ENCODE measurements at regions not wholly inside any gene's neighbourhood (a gene's known extent, or its start where the extent isn't known, plus 50 kb on each side); places are given as distances from the start of the nearest gene placed in this dataset.

DNA sequence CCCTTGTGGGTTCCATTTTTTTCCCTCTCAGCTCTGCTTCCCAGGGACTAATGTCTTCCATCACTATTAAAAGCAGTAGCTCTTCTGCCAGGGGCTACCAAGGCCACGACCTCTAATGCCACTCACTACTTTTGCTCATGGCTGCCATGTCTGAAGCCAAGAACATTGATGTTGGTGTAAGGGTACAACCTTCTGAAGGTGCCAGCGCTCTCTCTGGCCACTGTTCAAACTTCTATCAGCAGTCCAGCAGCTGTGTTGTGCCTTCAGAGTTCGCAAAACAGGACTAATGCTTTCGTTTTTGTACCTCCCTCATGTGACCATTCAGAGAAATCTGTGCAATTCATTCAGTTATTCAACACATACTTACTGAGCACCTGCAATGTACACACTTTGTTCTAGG, 121.5 kb upstream of the ENPEP start:
- H3K27ac Mint-ChIP-seq (ENCODE audit: low read depth, unreplicated experiment), result no peak overlapping the region
- no peaks in the 10 kb centered on the region for H3K4me1 Mint-ChIP-seq (ENCODE audit: insufficient read depth, unreplicated experiment)
- H3K36me3 Mint-ChIP-seq (ENCODE audit: insufficient read depth, unreplicated experiment), result no peaks in the 10 kb centered on the region
- ChIA-PET POLR2A (interaction anchor here (0.5 kb wide), 1 partner anchor 155 kb away, joined by 3 read pairs; no protein-coding TSS in a partner anchor), CTCF (interaction anchor here (0.6 kb wide), 1 partner anchor 10 kb away, joined by 4 read pairs; no protein-coding TSS in a partner anchor)
- no peaks in the 10 kb centered on the region for H3K9me3 Mint-ChIP-seq (ENCODE audit: unreplicated experiment)
- no TSS peak for BruUV-seq (replicated peaks)
- intact Hi-C loops (cut with micrococcal nuclease), result no loop called here
- peaks cover 14% of the 10 kb centered on the region for H3K27me3 Mint-ChIP-seq (ENCODE audit: insufficient read depth, unreplicated experiment)
- DNase-seq (ENCODE audit: unreplicated experiment), result no peak
- TF ChIP-seq, protein P1, sequence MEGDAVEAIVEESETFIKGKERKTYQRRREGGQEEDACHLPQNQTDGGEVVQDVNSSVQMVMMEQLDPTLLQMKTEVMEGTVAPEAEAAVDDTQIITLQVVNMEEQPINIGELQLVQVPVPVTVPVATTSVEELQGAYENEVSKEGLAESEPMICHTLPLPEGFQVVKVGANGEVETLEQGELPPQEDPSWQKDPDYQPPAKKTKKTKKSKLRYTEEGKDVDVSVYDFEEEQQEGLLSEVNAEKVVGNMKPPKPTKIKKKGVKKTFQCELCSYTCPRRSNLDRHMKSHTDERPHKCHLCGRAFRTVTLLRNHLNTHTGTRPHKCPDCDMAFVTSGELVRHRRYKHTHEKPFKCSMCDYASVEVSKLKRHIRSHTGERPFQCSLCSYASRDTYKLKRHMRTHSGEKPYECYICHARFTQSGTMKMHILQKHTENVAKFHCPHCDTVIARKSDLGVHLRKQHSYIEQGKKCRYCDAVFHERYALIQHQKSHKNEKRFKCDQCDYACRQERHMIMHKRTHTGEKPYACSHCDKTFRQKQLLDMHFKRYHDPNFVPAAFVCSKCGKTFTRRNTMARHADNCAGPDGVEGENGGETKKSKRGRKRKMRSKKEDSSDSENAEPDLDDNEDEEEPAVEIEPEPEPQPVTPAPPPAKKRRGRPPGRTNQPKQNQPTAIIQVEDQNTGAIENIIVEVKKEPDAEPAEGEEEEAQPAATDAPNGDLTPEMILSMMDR (IDR thresholded peaks at IDR 0.05; ENCODE audit: unreplicated experiment), result no peak
- no peak overlapping the region for H3K4me3 Mint-ChIP-seq (ENCODE audit: unreplicated experiment)

DNA sequence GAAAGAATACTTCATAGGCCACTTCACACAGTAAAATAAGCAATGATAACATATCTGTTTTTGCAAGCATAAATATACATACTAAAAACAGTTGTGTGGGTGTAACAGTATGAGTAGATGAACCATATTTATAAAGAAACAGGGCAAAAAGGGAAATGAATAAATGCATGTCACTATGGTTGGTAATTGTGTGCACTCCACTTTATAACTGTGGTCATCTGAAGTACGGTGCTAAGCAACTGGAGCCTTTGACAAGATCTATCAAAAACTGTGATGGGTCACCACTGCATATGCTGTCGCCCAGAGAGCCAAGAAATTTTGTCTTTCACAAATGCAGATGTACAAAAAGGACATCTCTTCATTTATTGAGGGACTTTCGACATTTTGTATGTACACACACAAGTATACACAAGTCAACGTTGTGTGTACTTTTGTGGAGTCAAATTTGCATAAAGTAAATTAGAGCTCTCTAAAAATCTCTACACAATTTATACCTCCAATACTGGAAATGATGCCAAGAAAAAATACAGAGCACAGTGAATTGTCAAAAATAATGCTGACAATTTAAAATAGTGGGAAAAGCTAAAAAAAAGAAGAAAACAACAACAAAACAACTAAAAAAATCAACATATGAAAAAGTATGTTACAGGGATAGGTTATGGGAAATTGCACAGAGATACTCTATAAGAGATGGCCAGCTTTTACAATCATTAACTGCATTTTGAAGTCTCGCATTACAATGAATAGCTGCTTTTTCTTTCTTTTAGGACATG, 123.1 kb upstream of the ENPEP start:
- intact Hi-C loops (cut with micrococcal nuclease), result no loop called here
- no peaks in the 10 kb centered on the region for H3K9me3 Mint-ChIP-seq (ENCODE audit: unreplicated experiment)
- DNase-seq (ENCODE audit: unreplicated experiment), result no peak
- TF ChIP-seq, protein P1 (IDR thresholded peaks at IDR 0.05; ENCODE audit: unreplicated experiment), result no peak
- BruUV-seq (replicated peaks), result no TSS peak
- ChIA-PET POLR2A (no interaction called here), CTCF (interaction anchor here (0.7 to 1.4 kb wide), 3 partner anchors 8 to 21 kb away, joined by 3 to 5 read pairs (median 4); no protein-coding TSS in a partner anchor)
- peaks cover 14% of the 10 kb centered on the region for H3K27me3 Mint-ChIP-seq (ENCODE audit: insufficient read depth, unreplicated experiment)
- no peak overlapping the region for H3K4me3 Mint-ChIP-seq (ENCODE audit: unreplicated experiment)
- H3K36me3 Mint-ChIP-seq (ENCODE audit: insufficient read depth, unreplicated experiment), result no peaks in the 10 kb centered on the region
- H3K27ac Mint-ChIP-seq (ENCODE audit: low read depth, unreplicated experiment), result no peak overlapping the region
- H3K4me1 Mint-ChIP-seq (ENCODE audit: insufficient read depth, unreplicated experiment), result no peaks in the 10 kb centered on the region

DNA sequence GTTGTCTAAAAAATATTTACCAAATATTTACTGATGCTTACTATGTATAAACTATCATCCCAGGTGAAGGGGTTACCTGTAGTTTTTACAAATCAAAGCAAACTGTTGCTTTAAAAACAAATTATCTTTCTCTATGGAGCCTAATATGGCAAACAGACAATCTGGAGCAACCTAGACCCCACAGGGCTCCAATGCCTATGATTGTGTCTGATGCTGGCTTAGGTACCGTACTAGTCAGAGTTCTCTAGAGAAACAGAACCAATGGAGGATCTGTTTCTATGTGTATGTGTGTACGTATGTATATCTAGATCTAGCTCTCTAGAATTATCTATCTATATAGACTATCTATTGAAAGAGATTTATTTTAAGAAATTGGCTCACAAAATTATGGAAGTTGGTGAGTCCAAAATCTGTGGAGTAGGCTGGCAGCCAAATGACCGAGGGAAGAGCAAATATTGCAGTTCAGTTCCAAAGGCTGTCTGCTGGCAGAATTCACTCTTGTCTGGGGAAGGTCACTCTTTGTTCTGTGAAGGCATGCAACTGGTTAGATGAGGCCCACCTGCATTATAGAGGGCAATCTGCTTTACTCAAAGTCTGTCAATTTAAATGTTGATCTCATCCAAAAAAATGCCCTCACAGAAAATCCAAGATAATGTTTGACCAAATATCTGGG, 127.1 kb upstream of the ENPEP start:
- BruUV-seq (replicated peaks), result no TSS peak
- TF ChIP-seq, protein P1 (IDR thresholded peaks at IDR 0.05; ENCODE audit: unreplicated experiment), result no peak
- ChIA-PET CTCF (interaction anchor here (0.7 kb wide), 1 partner anchor 163 kb away, joined by 3 read pairs; no protein-coding TSS in a partner anchor), POLR2A (interaction anchor here (0.6 kb wide), 1 partner anchor 1340 kb away, joined by 3 read pairs; no protein-coding TSS in a partner anchor)
- intact Hi-C loops (cut with micrococcal nuclease), result no loop called here
- Mint-ChIP-seq H3K9me3 (ENCODE audit: unreplicated experiment) (no peaks in the 10 kb centered on the region), H3K27ac (ENCODE audit: low read depth, unreplicated experiment) (no peak overlapping the region), H3K27me3 (ENCODE audit: insufficient read depth, unreplicated experiment) (peaks cover 14% of the 10 kb centered on the region), H3K36me3 (ENCODE audit: insufficient read depth, unreplicated experiment) (no peaks in the 10 kb centered on the region), H3K4me3 (ENCODE audit: unreplicated experiment) (no peak overlapping the region), H3K4me1 (ENCODE audit: insufficient read depth, unreplicated experiment) (no peaks in the 10 kb centered on the region)
- no peak for DNase-seq (ENCODE audit: unreplicated experiment)

DNA sequence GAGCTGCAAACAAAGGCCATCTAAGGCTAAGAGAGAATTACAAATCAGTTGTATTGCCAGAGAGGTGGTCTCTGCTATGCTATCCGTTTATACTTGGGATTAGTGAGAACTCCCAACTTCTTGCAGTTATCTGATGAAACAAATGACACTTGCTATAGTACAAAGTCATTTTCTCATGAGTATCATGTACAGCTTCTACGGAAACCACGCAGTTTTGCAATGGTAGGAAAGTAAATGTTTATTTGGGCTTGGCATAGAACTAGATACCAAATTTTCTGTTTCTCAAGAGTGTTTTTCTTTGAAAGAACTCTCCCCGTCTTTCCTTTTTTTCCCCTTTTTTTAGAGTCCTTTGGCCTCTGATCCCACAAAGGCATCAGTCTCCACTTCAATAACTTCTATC, 128.2 kb upstream of the ENPEP start:
- no peaks in the 10 kb centered on the region for H3K4me1 Mint-ChIP-seq (ENCODE audit: insufficient read depth, unreplicated experiment)
- H3K27ac Mint-ChIP-seq (ENCODE audit: low read depth, unreplicated experiment), result no peak overlapping the region
- intact Hi-C loops (cut with micrococcal nuclease), result no loop called here
- H3K4me3 Mint-ChIP-seq (ENCODE audit: unreplicated experiment), result no peak overlapping the region
- DNase-seq (ENCODE audit: unreplicated experiment), result no peak
- H3K27me3 Mint-ChIP-seq (ENCODE audit: insufficient read depth, unreplicated experiment), result peaks cover 3% of the 10 kb centered on the region
- TF ChIP-seq, protein P1 (IDR thresholded peaks at IDR 0.05; ENCODE audit: unreplicated experiment), result no peak
- no TSS peak for BruUV-seq (replicated peaks)
- no peaks in the 10 kb centered on the region for H3K36me3 Mint-ChIP-seq (ENCODE audit: insufficient read depth, unreplicated experiment)
- POLR2A ChIA-PET, result interaction anchor here (0.6 kb wide), 1 partner anchor 1339 kb away, joined by 3 read pairs; no protein-coding TSS in a partner anchor
- CTCF ChIA-PET, result interaction anchor here (1.2 kb wide), 1 partner anchor 63 kb away, joined by 3 read pairs; no protein-coding TSS in a partner anchor
- H3K9me3 Mint-ChIP-seq (ENCODE audit: unreplicated experiment), result no peaks in the 10 kb centered on the region

Data from MCF 10A (cell line).